ENCODE measurements at regions not wholly inside any gene's neighbourhood (a gene's known extent, or its start where the extent isn't known, plus 50 kb on each side); places are given as distances from the start of the nearest gene placed in this dataset.

- H3K27me3 ChIP-seq, result no peaks in the 10 kb centered on the region
- H3K9me3 ChIP-seq, result no peaks in the 10 kb centered on the region
- TF ChIP-seq POLR2A (IDR thresholded peaks at IDR 0.05) (no peak), CTCF (IDR thresholded peaks at IDR 0.05) (no peak)
- H3K27ac ChIP-seq, result no peak overlapping the region
- H3K4me3 ChIP-seq, result no peak overlapping the region
- H3K4me1 ChIP-seq, result no peaks in the 10 kb centered on the region
- H3K36me3 ChIP-seq, result no peaks in the 10 kb centered on the region
- DNase-seq, result no peak
Observed at GRCh38 chr2:180322781-180323180, 315.7 kb upstream of the CWC22 start.

DNA sequence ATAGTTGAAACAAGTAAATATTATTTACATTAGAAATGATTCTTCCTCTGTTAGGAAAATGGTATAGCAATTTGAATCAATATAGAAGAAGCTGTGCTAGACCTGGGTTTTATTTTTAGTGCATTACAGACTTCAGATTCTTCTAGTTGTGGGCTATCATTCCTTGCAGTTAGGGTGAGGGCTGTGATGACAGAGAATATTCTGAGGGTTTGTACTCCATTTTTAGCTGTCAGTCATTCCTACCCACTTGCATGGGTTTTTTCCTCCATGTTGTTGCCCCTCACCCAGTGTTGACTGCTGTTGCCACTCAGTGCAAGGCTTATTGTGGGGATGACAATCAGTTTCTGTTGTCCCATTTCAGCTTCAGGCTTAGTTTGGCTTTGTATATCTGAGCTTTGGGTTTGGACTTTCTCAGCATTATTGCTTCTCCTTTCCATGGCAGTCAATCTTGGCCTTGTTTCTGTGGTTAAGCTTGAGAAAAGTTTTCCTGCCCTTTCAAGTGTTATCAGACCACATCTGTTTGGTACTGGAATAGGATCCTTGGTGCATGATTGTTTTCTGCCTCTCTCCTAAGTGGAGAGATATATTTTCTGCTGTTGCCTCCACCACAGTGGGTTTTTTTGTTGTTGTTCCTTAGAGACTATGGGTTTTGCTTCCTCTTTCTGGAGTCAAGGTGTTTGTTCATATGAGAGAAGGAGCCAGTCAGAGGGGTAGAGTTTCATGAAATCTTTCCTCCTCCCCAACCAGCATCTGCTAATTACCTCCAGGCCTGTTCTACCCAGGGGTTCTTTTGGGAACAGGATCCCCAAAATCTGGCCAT lies 312.7 kb upstream of the CWC22 start:
- no peaks in the 10 kb centered on the region for H3K36me3 ChIP-seq
- no peak for DNase-seq
- no peak for TF ChIP-seq CTCF (IDR thresholded peaks at IDR 0.05)
- TF ChIP-seq POLR2A (IDR thresholded peaks at IDR 0.05), result no peak
- H3K27ac ChIP-seq, result no peak overlapping the region
- H3K4me1 ChIP-seq, result no peaks in the 10 kb centered on the region
- no peaks in the 10 kb centered on the region for H3K27me3 ChIP-seq
- no peaks in the 10 kb centered on the region for H3K9me3 ChIP-seq
- no peak overlapping the region for H3K4me3 ChIP-seq

GRCh38 chr2:180314086-180314485 lies 307.0 kb upstream of the CWC22 start:
- H3K36me3 ChIP-seq, result no peaks in the 10 kb centered on the region
- H3K9me3 ChIP-seq, result no peaks in the 10 kb centered on the region
- no peak overlapping the region for H3K27ac ChIP-seq
- no peak for TF ChIP-seq CTCF (IDR thresholded peaks at IDR 0.05)
- TF ChIP-seq POLR2A (IDR thresholded peaks at IDR 0.05), result no peak
- H3K27me3 ChIP-seq, result no peaks in the 10 kb centered on the region
- no peak for DNase-seq
- H3K4me3 ChIP-seq, result no peak overlapping the region
- no peaks in the 10 kb centered on the region for H3K4me1 ChIP-seq

DNA sequence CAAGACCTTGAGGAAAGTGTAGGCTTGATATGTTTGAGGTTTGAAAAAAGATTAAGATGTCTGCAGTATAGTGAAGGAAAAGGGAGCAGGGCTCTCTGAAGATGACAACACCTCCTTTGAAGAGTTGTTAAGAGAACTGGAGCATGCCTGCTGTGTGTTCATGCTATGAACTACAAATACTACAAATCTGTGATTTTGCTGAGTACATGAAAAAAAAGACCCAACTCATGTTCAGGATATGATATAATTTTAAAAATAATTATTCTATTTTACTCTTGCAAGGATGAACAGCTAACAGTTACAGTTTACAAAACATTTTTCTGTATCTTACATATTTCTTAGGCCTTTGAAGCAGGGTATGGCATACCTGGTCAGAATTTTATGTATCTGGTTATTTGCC lies 305.4 kb upstream of the CWC22 start:
- no peak for DNase-seq
- TF ChIP-seq POLR2A (IDR thresholded peaks at IDR 0.05) (no peak), CTCF (IDR thresholded peaks at IDR 0.05) (no peak)
- no peaks in the 10 kb centered on the region for H3K4me1 ChIP-seq
- no peaks in the 10 kb centered on the region for H3K36me3 ChIP-seq
- H3K9me3 ChIP-seq, result no peaks in the 10 kb centered on the region
- no peaks in the 10 kb centered on the region for H3K27me3 ChIP-seq
- H3K27ac ChIP-seq, result no peak overlapping the region
- no peak overlapping the region for H3K4me3 ChIP-seq

GRCh38 chr2:180307096-180307495 lies 300.0 kb upstream of the CWC22 start:
- TF ChIP-seq POLR2A (IDR thresholded peaks at IDR 0.05) (no peak), CTCF (IDR thresholded peaks at IDR 0.05) (no peak)
- no peak for DNase-seq
- no peaks in the 10 kb centered on the region for H3K4me1 ChIP-seq
- no peaks in the 10 kb centered on the region for H3K9me3 ChIP-seq
- H3K27ac ChIP-seq, result no peak overlapping the region
- H3K36me3 ChIP-seq, result no peaks in the 10 kb centered on the region
- no peak overlapping the region for H3K4me3 ChIP-seq
- H3K27me3 ChIP-seq, result no peaks in the 10 kb centered on the region

Measured in Peyer's patch (tissue), 4 donors.